ENCODE measurements at regions not wholly inside any gene's neighbourhood (a gene's known extent, or its start where the extent isn't known, plus 50 kb on each side); places are given as distances from the start of the nearest gene placed in this dataset.

- no peaks in the 10 kb centered on the region for H3K4me1 ChIP-seq (ENCODE audit: control insufficient read depth in 1 of 2, insufficient read depth in 2 of 2, low read length in 2 of 2)
- H2AK5ac ChIP-seq (ENCODE audit: low read length): no peak overlapping the region
- H3K27me3 ChIP-seq (ENCODE audit: insufficient read depth, low read length): no peaks in the 10 kb centered on the region
- DNase-seq: no peak
- H3K9ac ChIP-seq (ENCODE audit: low read length): no peak overlapping the region
- WGBS (ENCODE audit: extremely low coverage, insufficient coverage, insufficient read length): no CpG with 5 or more reads among the region's 3 CpGs
- no peak overlapping the region for H2BK12ac ChIP-seq (ENCODE audit: low read length)
- no peak overlapping the region for H3K4me3 ChIP-seq (ENCODE audit: low read depth, low read length)
- H3K36me3 ChIP-seq (ENCODE audit: control insufficient read depth in 1 of 2, insufficient read depth in 2 of 2, low read length in 2 of 2): no peaks in the 10 kb centered on the region
- H3K27ac ChIP-seq (ENCODE audit: low read depth, low read length): no peak overlapping the region
- no peak overlapping the region for H2AFZ ChIP-seq (ENCODE audit: insufficient read depth, low read length, poor library complexity)
- no peak overlapping the region for H3K18ac ChIP-seq (ENCODE audit: low read length)
- H3K4me2 ChIP-seq (ENCODE audit: low read length): no peak overlapping the region
- H3K4ac ChIP-seq (ENCODE audit: low read depth, low read length): no peak overlapping the region
- H3K23ac ChIP-seq (ENCODE audit: low read length): no peak overlapping the region
- H4K8ac ChIP-seq (ENCODE audit: low read depth, low read length): no peak overlapping the region
- no peak overlapping the region for H2BK120ac ChIP-seq (ENCODE audit: insufficient read depth, low read length, poor library complexity)
- H3K79me1 ChIP-seq (ENCODE audit: low read length): peaks cover 2% of the 10 kb centered on the region
- no peaks in the 10 kb centered on the region for H3K79me2 ChIP-seq (ENCODE audit: control insufficient read depth, insufficient read depth, low read length, poor library complexity)
- no peak overlapping the region for H2BK5ac ChIP-seq (ENCODE audit: low read depth, low read length, poor library complexity)
- no peak overlapping the region for H4K12ac ChIP-seq (ENCODE audit: low read depth, low read length)
- no peak overlapping the region for H3K14ac ChIP-seq (ENCODE audit: low read length)
- no peak overlapping the region for H4K91ac ChIP-seq (ENCODE audit: low read depth, low read length)
- H3K9me3 ChIP-seq (ENCODE audit: insufficient read depth, low read depth, low read length): peaks cover 2% of the 10 kb centered on the region
These were observed 356.6 kb upstream of the USP24 start for GRCh38 chr1:55571767-55572166.

GRCh38 chr1:55569417-55569816 is 354.3 kb upstream of the USP24 start:
- H3K79me1 ChIP-seq (ENCODE audit: low read length): no peaks in the 10 kb centered on the region
- no peak overlapping the region for H3K9ac ChIP-seq (ENCODE audit: low read length)
- peaks cover 2% of the 10 kb centered on the region for H3K9me3 ChIP-seq (ENCODE audit: insufficient read depth, low read depth, low read length)
- H3K18ac ChIP-seq (ENCODE audit: low read length): no peak overlapping the region
- H3K4me3 ChIP-seq (ENCODE audit: low read depth, low read length): no peak overlapping the region
- H3K27me3 ChIP-seq (ENCODE audit: insufficient read depth, low read length): no peaks in the 10 kb centered on the region
- no peak overlapping the region for H2AK5ac ChIP-seq (ENCODE audit: low read length)
- H4K12ac ChIP-seq (ENCODE audit: low read depth, low read length): no peak overlapping the region
- no peak overlapping the region for H2BK5ac ChIP-seq (ENCODE audit: low read depth, low read length, poor library complexity)
- no peak overlapping the region for H3K4me2 ChIP-seq (ENCODE audit: low read length)
- H3K23ac ChIP-seq (ENCODE audit: low read length): no peak overlapping the region
- no peak overlapping the region for H3K27ac ChIP-seq (ENCODE audit: low read depth, low read length)
- no peak for DNase-seq
- no peak overlapping the region for H4K91ac ChIP-seq (ENCODE audit: low read depth, low read length)
- no peak overlapping the region for H3K14ac ChIP-seq (ENCODE audit: low read length)
- H3K4me1 ChIP-seq (ENCODE audit: control insufficient read depth in 1 of 2, insufficient read depth in 2 of 2, low read length in 2 of 2): no peaks in the 10 kb centered on the region
- H3K4ac ChIP-seq (ENCODE audit: low read depth, low read length): no peak overlapping the region
- H2BK12ac ChIP-seq (ENCODE audit: low read length): no peak overlapping the region
- H2AFZ ChIP-seq (ENCODE audit: insufficient read depth, low read length, poor library complexity): no peak overlapping the region
- H2BK120ac ChIP-seq (ENCODE audit: insufficient read depth, low read length, poor library complexity): no peak overlapping the region
- H4K8ac ChIP-seq (ENCODE audit: low read depth, low read length): no peak overlapping the region
- no peaks in the 10 kb centered on the region for H3K79me2 ChIP-seq (ENCODE audit: control insufficient read depth, insufficient read depth, low read length, poor library complexity)
- WGBS (ENCODE audit: extremely low coverage, insufficient coverage, insufficient read length): no CpG with 5 or more reads among the region's 2 CpGs
- H3K36me3 ChIP-seq (ENCODE audit: control insufficient read depth in 1 of 2, insufficient read depth in 2 of 2, low read length in 2 of 2): no peaks in the 10 kb centered on the region

- no peak overlapping the region for H3K4ac ChIP-seq (ENCODE audit: low read depth, low read length)
- H3K79me2 ChIP-seq (ENCODE audit: control insufficient read depth, insufficient read depth, low read length, poor library complexity): no peaks in the 10 kb centered on the region
- H3K4me3 ChIP-seq (ENCODE audit: low read depth, low read length): no peak overlapping the region
- no peak overlapping the region for H2BK12ac ChIP-seq (ENCODE audit: low read length)
- H2BK5ac ChIP-seq (ENCODE audit: low read depth, low read length, poor library complexity): no peak overlapping the region
- no peak overlapping the region for H2AFZ ChIP-seq (ENCODE audit: insufficient read depth, low read length, poor library complexity)
- H3K79me1 ChIP-seq (ENCODE audit: low read length): no peaks in the 10 kb centered on the region
- no CpG with 5 or more reads among the region's 2 CpGs for WGBS (ENCODE audit: extremely low coverage, insufficient coverage, insufficient read length)
- H3K27ac ChIP-seq (ENCODE audit: low read depth, low read length): no peak overlapping the region
- no peak overlapping the region for H3K9ac ChIP-seq (ENCODE audit: low read length)
- no peak overlapping the region for H4K8ac ChIP-seq (ENCODE audit: low read depth, low read length)
- no peak overlapping the region for H3K4me2 ChIP-seq (ENCODE audit: low read length)
- H3K23ac ChIP-seq (ENCODE audit: low read length): no peak overlapping the region
- no peaks in the 10 kb centered on the region for H3K36me3 ChIP-seq (ENCODE audit: control insufficient read depth in 1 of 2, insufficient read depth in 2 of 2, low read length in 2 of 2)
- no peaks in the 10 kb centered on the region for H3K27me3 ChIP-seq (ENCODE audit: insufficient read depth, low read length)
- H3K14ac ChIP-seq (ENCODE audit: low read length): no peak overlapping the region
- H3K9me3 ChIP-seq (ENCODE audit: insufficient read depth, low read depth, low read length): peaks cover 2% of the 10 kb centered on the region
- no peak overlapping the region for H4K12ac ChIP-seq (ENCODE audit: low read depth, low read length)
- no peak for DNase-seq
- no peak overlapping the region for H4K91ac ChIP-seq (ENCODE audit: low read depth, low read length)
- H3K4me1 ChIP-seq (ENCODE audit: control insufficient read depth in 1 of 2, insufficient read depth in 2 of 2, low read length in 2 of 2): no peaks in the 10 kb centered on the region
- no peak overlapping the region for H3K18ac ChIP-seq (ENCODE audit: low read length)
- H2AK5ac ChIP-seq (ENCODE audit: low read length): no peak overlapping the region
- no peak overlapping the region for H2BK120ac ChIP-seq (ENCODE audit: insufficient read depth, low read length, poor library complexity)
These were observed 353.6 kb upstream of the USP24 start for GRCh38 chr1:55568732-55569131.

GRCh38 chr1:55560266-55560665 is 345.1 kb upstream of the USP24 start:
- Histone ChIP-seq H3K27ac (ENCODE audit: low read depth, low read length) (no peak overlapping the region), H3K4me3 (ENCODE audit: low read depth, low read length) (no peak overlapping the region), H2BK120ac (ENCODE audit: insufficient read depth, low read length, poor library complexity) (no peak overlapping the region), H3K18ac (ENCODE audit: low read length) (no peak overlapping the region), H3K79me1 (ENCODE audit: low read length) (no peaks in the 10 kb centered on the region), H3K36me3 (ENCODE audit: control insufficient read depth in 1 of 2, insufficient read depth in 2 of 2, low read length in 2 of 2) (no peaks in the 10 kb centered on the region), H4K12ac (ENCODE audit: low read depth, low read length) (no peak overlapping the region), H4K8ac (ENCODE audit: low read depth, low read length) (no peak overlapping the region), H3K14ac (ENCODE audit: low read length) (no peak overlapping the region), H2BK5ac (ENCODE audit: low read depth, low read length, poor library complexity) (no peak overlapping the region), H3K27me3 (ENCODE audit: insufficient read depth, low read length) (no peaks in the 10 kb centered on the region), H3K4ac (ENCODE audit: low read depth, low read length) (no peak overlapping the region), H3K79me2 (ENCODE audit: control insufficient read depth, insufficient read depth, low read length, poor library complexity) (no peaks in the 10 kb centered on the region), H3K9ac (ENCODE audit: low read length) (no peak overlapping the region), H4K91ac (ENCODE audit: low read depth, low read length) (no peak overlapping the region), H3K23ac (ENCODE audit: low read length) (no peak overlapping the region), H3K9me3 (ENCODE audit: insufficient read depth, low read depth, low read length) (no peaks in the 10 kb centered on the region), H3K4me1 (ENCODE audit: control insufficient read depth in 1 of 2, insufficient read depth in 2 of 2, low read length in 2 of 2) (peaks cover 0 to 6% of the 10 kb centered on the region in 2 experiments), H3K4me2 (ENCODE audit: low read length) (no peak overlapping the region), H2AK5ac (ENCODE audit: low read length) (no peak overlapping the region), H2BK12ac (ENCODE audit: low read length) (no peak overlapping the region), H2AFZ (ENCODE audit: insufficient read depth, low read length, poor library complexity) (no peak overlapping the region)
- DNase-seq: no peak
- no CpG with 5 or more reads among the region's 1 CpG for WGBS (ENCODE audit: extremely low coverage, insufficient coverage, insufficient read length)

All from trophoblast cell (in vitro differentiated cells and primary cell).